HEK293T (cell line): ENCODE measurements at regions not wholly inside any gene's neighbourhood (a gene's known extent, or its start where the extent isn't known, plus 50 kb on each side); places are given as distances from the start of the nearest gene placed in this dataset.

Experiments used
- ARNT ChIP-seq: fragments of 450-650 bp; IDR thresholded peaks from 2 replicates; pipeline ENCODE4 v1.6.1; 2017; ENCODE audit warnings: mild to moderate bottlenecking
- BHLHE40 ChIP-seq: fragments of 450-650 bp; IDR thresholded peaks from 2 replicates; pipeline ENCODE4 v1.6.1; 2016; ENCODE audit warnings: mild to moderate bottlenecking, moderate library complexity, borderline replicate concordance
- CTBP1 ChIP-seq: fragments of 450-650 bp; IDR thresholded peaks from 2 replicates; pipeline ENCODE4 v1.6.1; 2016; ENCODE audit warnings: borderline replicate concordance
- ELF4 ChIP-seq: fragments of 450-650 bp; IDR thresholded peaks from 2 replicates; pipeline ENCODE4 v1.6.1; 2017; ENCODE audit warnings: antibody characterized with exemption
- FOXK2 ChIP-seq: fragments of 450-650 bp; IDR thresholded peaks from 2 replicates; pipeline ENCODE4 v1.6.1; 2016; ENCODE audit warnings: mild to moderate bottlenecking
- HDGF ChIP-seq: fragments of 450-650 bp; IDR thresholded peaks from 2 replicates; pipeline ENCODE4 v1.6.1; 2017; ENCODE audit warnings: antibody characterized with exemption, borderline replicate concordance
- L3MBTL2 ChIP-seq: fragments of 450-650 bp; conservative IDR thresholded peaks from 2 replicates; pipeline ENCODE4 v1.6.1; 2016; ENCODE audit warnings: mild to moderate bottlenecking
- NFRKB ChIP-seq: fragments of 450-650 bp; IDR thresholded peaks from 2 replicates; pipeline ENCODE4 v1.6.1; 2016; ENCODE audit warnings: mild to moderate bottlenecking, moderate library complexity
- PKNOX1 ChIP-seq: fragments of 450-650 bp; IDR thresholded peaks from 2 replicates; pipeline ENCODE4 v1.6.1; 2016
- SP1 ChIP-seq: fragments of 450-650 bp; IDR thresholded peaks from 2 replicates; pipeline ENCODE4 v1.6.1; 2017
- SUZ12 ChIP-seq: fragments of 450-650 bp; IDR thresholded peaks from 2 replicates; pipeline ENCODE4 v1.6.1; 2016; ENCODE audit warnings: mild to moderate bottlenecking
- ZNF384 ChIP-seq: fragments of 450-650 bp; IDR thresholded peaks from 2 replicates; pipeline ENCODE4 v1.6.1; 2016

GRCh38 chr18:45197526-45197970, 417.7 kb upstream of the SLC14A2 start:
- TF ChIP-seq FOXK2: no peak
- no peak for TF ChIP-seq CTBP1
- TF ChIP-seq HDGF: no peak
- TF ChIP-seq ARNT: no peak
- no peak for TF ChIP-seq SP1
- no peak for TF ChIP-seq PKNOX1
- TF ChIP-seq ZNF384: no peak
- TF ChIP-seq L3MBTL2: no peak
- TF ChIP-seq SUZ12: no peak
- no peak for TF ChIP-seq ELF4
- TF ChIP-seq BHLHE40: no peak
- TF ChIP-seq NFRKB: no peak
